GM18861 (cell line): ENCODE measurements at regions not wholly inside any gene's neighbourhood (a gene's known extent, or its start where the extent isn't known, plus 50 kb on each side); places are given as distances from the start of the nearest gene placed in this dataset.
A peak's percentile ranks its signal among the peaks of the same experiment; 100 is the strongest.

Experiments used
- ATAC-seq: cut with Tn5 transposase; IDR thresholded peaks from one replicate; pipeline ENCODE4 v1.9.1; 2021; ENCODE audit not compliant: unreplicated experiment

DNA sequence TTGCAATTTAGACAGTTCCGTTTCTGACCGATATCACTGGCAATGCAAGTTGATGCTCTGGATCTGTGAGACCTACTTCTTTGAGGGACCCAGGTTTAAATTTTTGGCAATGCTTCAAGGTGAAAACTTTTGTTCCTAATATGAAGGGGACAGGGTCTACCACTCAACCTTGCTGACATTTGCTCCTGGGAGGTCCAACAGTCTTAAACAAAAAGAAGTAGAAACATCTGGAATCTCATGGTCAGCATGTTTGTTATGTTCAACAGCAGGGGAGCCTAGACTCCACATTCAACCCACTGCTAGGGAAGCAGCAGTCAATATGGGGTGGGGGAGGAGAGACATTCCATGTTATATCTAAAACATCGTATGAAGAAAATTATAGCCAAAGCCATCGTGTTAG is 196.4 kb downstream of the SIM1 start:
- no peak for ATAC-seq

- no peak for ATAC-seq
These were observed 197.0 kb downstream of the SIM1 start for GRCh38 chr6:100267721-100268123.

DNA sequence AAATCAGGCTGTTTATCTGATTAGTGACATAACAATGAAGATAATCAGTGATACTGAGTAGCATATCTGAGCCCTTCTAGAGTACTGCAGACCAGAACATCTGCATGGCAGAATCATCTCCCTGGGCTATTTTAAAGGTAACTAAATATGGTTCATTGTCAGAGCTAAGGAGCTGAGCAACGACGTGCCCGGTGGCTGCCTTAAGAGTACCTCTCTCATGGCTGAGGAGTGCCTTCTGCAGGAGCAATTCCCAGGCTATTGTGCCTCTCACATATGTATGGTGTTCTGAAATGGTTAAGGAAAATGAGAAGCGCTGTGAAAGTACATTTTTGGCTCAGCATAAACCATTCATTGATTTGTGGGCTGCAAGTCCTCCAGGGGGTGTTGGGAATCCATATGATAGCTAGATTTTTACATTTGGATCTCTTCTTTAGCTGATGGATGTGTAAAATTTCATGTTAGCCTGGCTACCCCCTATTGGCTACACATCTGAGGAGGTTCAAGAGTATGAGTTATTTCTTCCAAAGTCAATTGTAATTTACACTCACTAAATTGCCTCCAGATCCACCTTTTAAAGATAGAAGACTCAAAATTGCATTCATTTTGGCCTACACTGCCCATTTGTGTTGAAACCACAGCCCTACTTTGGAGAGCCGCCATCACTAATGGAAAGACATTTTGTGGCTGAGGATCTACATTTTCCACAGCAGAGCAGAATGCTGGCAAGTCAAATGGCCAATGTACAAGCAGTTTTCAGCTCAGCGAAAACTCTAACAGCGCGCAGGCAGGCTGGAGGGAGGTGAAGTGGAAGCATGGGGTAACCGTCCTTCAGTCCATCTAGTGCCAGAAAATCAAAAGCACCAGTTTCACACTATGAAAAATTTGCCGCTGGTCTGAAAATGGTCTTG is 198.0 kb downstream of the SIM1 start:
- no peak for ATAC-seq

DNA sequence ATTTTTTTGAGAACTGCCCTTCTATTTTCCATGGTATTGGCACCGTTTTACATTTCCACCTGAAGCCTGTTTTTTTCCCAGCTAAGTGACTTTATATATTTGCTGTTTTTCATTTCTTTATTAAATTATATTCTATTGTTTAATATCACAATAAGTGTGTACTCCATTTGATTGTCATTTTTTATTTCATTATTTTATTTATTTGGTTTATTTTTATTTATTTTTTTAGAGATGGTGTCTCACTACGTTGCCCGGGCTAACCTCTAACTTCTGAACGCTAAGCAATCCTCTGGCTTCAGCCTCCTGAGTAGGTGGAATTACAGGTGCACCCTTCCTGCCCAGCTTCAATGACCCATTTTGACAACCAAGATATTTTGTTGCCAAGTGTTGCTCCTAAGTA is 202.6 kb downstream of the SIM1 start:
- ATAC-seq, result no peak

GRCh38 chr6:100261486-100261885 is 203.2 kb downstream of the SIM1 start:
- ATAC-seq, result no peak

DNA sequence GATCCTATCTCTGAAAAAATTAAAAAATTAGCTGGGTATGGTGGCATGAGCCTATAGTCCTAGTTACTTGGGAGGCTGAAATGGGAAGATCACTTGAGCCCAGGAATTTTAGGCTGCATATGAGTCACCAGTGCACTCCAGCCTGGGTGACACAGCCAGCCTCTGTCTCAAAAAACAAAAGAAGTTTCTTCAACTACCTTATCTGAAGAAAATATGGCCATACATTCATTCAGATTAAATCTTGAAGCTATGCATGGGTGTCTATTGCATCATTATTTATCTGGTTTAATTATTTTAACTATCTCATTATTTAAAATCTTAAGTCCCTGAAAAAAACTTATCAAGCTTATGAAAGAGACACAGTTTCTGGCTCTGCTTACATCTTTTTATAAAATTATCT is 204.1 kb downstream of the SIM1 start:
- no peak for ATAC-seq

- ATAC-seq, result no peak
These were observed 204.9 kb downstream of the SIM1 start for GRCh38 chr6:100259865-100260264.

DNA sequence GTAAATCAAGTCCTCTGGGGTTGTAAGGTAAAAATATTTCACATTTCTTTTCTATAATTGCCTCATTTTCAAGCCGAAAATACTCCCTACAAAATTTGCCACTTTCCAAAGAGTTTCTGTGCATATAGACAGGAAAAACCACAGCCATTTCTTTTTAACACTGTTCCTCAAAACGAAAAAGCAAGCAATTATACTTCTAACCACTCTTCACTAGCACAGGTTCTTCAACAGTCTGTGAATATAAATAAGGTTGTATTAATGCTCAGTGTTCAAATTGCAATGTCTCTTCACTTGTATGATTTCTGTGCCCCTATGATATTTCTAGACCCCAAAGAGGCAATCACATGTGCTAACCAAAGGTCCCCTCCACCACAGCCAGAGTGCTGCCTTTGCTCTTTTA is 206.0 kb downstream of the SIM1 start:
- no peak for ATAC-seq

DNA sequence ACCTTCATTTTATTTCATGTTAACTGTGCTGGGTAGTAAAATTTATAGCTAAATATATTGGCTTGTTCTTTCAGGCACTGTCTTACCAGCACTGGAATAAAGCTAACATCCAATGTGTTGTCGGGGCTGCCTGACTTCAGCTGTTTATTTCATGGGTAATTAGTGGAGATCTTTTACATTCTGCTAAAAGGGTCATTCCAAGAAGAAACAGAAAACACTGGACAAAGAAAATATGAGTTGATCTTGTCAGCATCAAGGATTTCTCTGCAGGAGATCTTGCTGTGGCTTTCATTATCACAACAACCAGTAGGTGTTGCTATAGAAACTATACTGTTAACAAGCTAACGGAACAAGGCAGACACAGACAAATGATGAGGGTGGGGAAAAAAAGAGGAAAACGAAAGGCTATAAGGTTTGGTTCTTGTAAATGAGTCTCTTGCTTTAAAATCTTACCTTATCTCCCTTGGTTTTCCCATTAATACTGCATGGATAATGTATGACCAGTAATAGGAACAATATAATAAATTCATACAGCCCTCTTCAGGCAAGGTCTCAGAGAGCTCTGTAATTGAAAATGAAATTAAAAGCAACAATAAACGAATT is 206.8 kb downstream of the SIM1 start:
- peak; percentile 94 for ATAC-seq

DNA sequence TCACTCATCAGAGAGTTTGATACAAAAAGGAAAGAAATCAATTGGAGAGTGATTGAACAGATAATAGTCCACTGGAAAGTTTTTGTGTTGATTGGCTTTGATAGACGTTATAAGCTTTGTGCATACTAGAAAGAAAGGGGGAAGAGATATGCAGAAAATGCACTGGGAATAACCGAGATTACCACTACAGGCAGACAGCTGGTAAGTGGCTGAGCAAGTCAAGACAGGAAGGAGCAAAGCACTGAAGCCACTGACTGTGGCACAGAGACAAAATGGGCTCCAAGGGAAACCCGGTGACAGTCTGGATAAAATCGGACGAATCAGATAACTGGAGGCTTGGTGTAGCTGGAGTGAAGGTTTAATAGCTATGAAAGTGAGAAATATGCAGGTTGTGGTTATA is 209.0 kb downstream of the SIM1 start:
- no peak for ATAC-seq

DNA sequence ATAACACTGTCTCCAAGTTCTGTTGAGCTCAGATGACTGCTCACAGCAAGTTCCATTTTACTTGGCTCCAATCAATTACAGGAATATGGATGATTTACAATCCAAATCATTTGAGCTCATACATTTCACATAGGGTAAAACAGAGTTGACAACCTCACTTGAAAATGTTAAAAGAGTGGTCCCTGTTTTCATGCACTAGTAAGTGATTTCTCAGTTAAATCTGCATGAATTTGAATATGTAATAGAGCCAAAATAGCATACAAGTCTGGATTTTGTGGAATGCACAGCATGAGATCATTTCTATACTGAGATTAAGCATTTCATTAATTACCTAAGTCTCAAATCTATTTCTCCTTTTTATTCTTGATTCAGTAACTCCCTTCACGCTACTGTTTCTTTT is 217.6 kb downstream of the SIM1 start:
- no peak for ATAC-seq

DNA sequence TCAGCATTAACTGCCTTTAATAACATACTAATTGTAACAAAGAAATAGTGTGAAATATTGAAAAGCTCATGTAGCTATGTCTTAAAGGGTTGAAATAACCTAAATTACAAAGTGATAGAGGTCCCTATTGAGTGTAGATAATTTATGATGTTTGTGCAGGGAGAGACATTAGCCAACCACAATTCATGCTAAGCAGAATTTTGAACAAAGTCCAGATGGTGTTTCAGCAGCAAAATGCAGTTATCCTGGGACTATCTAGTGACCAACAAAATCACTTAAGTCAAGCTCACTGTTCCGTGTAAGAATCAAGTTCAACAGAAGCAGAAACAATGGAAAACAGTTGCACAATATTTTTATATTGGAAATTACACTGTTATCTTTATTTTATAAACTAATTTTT is 218.5 kb downstream of the SIM1 start:
- no peak for ATAC-seq

GRCh38 chr6:100240798-100241197 is 223.9 kb downstream of the SIM1 start:
- ATAC-seq, result no peak

GRCh38 chr6:100237821-100238220 is 226.9 kb downstream of the SIM1 start:
- ATAC-seq, result no peak

GRCh38 chr6:100236389-100236788 is 228.3 kb downstream of the SIM1 start:
- no peak for ATAC-seq

- ATAC-seq, result no peak
These were observed 229.1 kb downstream of the SIM1 start for GRCh38 chr6:100235631-100236030.

- ATAC-seq, result no peak
These were observed 230.1 kb downstream of the SIM1 start for GRCh38 chr6:100234625-100235024.

DNA sequence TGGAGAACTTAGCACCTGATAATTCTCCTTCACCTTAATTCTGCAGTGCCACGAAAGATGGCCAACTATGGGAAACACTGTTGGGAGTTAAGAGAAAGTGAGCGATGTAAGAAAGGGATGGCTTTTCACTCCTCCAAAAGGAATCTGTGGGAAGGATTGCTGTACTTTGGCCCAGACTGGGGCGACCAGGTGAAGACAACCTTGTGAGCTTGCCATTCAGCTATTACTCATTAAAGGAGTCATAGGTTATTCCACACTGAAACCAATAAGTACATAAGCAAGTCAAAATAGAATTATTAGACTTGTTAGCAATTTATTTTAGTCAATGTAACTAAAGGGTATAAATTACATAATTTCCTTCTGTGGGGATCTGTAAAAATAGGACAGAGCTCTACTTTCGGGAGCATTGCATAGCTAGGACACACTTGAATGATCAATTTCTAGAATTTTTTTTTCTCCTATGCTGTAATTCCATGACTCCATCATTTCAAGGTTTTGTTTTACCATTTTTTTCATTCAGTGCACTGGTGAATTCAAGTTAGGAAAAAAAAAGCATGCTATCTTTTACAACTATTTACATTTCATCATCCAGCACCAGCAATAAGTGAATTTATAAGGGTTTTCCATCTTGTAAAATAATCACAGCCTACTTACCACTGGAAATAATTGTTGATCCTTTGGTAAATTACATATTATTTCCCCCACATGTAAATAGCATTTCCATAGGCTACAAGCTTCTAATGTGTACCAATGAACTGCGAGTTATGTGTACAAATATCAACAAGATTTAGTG is 231.7 kb downstream of the SIM1 start:
- ATAC-seq, result no peak

DNA sequence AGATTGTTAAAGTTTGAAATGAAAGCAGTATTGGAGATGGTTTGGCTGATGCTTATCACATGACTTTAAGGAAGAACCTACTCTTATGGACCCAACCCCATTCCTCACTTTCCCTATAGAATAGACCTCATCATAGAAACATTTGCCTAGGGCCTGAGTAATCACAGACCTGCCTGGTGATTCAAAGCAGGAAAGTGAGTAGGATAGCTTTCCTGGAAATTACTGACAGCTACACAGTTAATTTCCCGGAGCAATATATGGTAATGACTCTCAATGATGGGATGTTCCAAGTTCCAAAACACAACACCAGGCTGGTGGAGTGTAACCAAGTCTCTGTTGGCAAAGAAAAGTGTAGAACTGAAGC is 233.8 kb downstream of the SIM1 start:
- ATAC-seq, result no peak

GRCh38 chr6:100230115-100230952 is 234.4 kb downstream of the SIM1 start:
- ATAC-seq, result no peak

DNA sequence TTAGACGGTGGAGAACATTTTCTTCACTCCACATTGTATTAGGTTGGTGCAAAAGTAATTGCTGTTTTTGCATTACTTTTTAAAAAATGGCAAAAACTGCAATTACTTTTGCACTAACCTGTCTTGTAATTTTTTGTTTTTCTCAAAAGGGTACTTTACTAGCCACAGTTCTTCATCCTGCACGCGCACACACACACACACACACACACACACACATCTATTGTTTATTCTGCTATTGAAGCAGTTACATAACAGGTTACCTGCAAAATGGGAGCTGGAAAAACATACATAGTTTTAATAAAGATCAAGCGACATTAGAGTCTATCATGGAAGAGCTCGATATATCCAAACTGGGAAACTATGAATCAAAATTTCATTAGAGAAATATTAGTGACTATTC is 235.2 kb downstream of the SIM1 start:
- ATAC-seq, result no peak
